GM23248 (cell line): ENCODE measurements at regions not wholly inside any gene's neighbourhood (a gene's known extent, or its start where the extent isn't known, plus 50 kb on each side); places are given as distances from the start of the nearest gene placed in this dataset.

ENCODE experiments used
- DNase-seq: peaks from one replicate; pipeline ENCODE4 v3.0.0-alpha.2; 2015
- H2AFZ ChIP-seq: fragments of 200-600 bp; sonication (generic); 2 replicates; pipeline ENCODE4 v1.6.1; 2016; ENCODE audit warnings: antibody characterized with exemption
- H3F3A ChIP-seq: fragments of 200-600 bp; sonication (generic); 2 replicates; pipeline ENCODE4 v1.6.1; 2016; ENCODE audit warnings: mild to moderate bottlenecking, antibody characterized with exemption, mixed run types; ENCODE audit not compliant: insufficient read depth
- H3K27ac ChIP-seq: fragments of 200-600 bp; sonication (generic); 2 replicates; pipeline ENCODE4 v1.5.1; 2016; ENCODE audit warnings: mild to moderate bottlenecking
- H3K27me3 ChIP-seq: fragments of 200-600 bp; sonication (generic); replicated peaks from 2 replicates; pipeline ENCODE4 v1.6.1; 2016; ENCODE audit warnings: mild to moderate bottlenecking; ENCODE audit not compliant: insufficient read depth
- H3K36me3 ChIP-seq: fragments of 200-600 bp; sonication (generic); 2 replicates; pipeline ENCODE4 v1.6.1; 2016; ENCODE audit warnings: low read depth, mild to moderate bottlenecking
- H3K4me1 ChIP-seq: fragments of 200-600 bp; sonication (generic); 2 replicates; pipeline ENCODE4 v1.6.1; 2016; ENCODE audit warnings: mild to moderate bottlenecking; ENCODE audit not compliant: insufficient read depth
- H3K4me2 ChIP-seq: fragments of 200-600 bp; sonication (generic); one replicate; pipeline ENCODE4 v1.6.1; 2016; ENCODE audit warnings: mild to moderate bottlenecking; ENCODE audit not compliant: unreplicated experiment
- H3K4me3 ChIP-seq: fragments of 200-600 bp; sonication (generic); 2 replicates; pipeline ENCODE4 v1.5.1; 2016; ENCODE audit warnings: mild to moderate bottlenecking
- H3K79me2 ChIP-seq: fragments of 200-600 bp; sonication (generic); 2 replicates; pipeline ENCODE4 v1.6.1; 2016; ENCODE audit warnings: mild to moderate bottlenecking; ENCODE audit not compliant: insufficient read depth
- H3K9ac ChIP-seq: fragments of 200-600 bp; sonication (generic); 2 replicates; pipeline ENCODE4 v1.6.1; 2016; ENCODE audit warnings: mild to moderate bottlenecking
- H3K9me2 ChIP-seq: fragments of 200-600 bp; sonication (generic); 2 replicates; pipeline ENCODE4 v1.6.1; 2016; ENCODE audit warnings: mixed run types, mild to moderate bottlenecking, moderate library complexity; ENCODE audit not compliant: insufficient read depth
- H3K9me3 ChIP-seq: fragments of 200-600 bp; sonication (generic); one replicate; pipeline ENCODE4 v1.6.1; 2017; ENCODE audit warnings: low read depth
- H4K20me1 ChIP-seq: fragments of 200-600 bp; sonication (generic); 2 replicates; pipeline ENCODE4 v1.6.0; 2016; ENCODE audit not compliant: insufficient read depth
- EZH2 ChIP-seq: fragments of 200-600 bp; sonication (generic); IDR thresholded peaks from 2 replicates; pipeline ENCODE4 v1.6.1; 2018; ENCODE audit warnings: antibody characterized with exemption, mild to moderate bottlenecking; ENCODE audit not compliant: insufficient read depth, poor library complexity, severe bottlenecking
- EZH2phosphoT487 ChIP-seq: fragments of 200-600 bp; sonication (generic); IDR thresholded peaks from 2 replicates; pipeline ENCODE4 v1.6.1; 2018; ENCODE audit warnings: antibody characterized with exemption, moderate library complexity, mild to moderate bottlenecking, low read depth; ENCODE audit not compliant: insufficient read depth
- WGBS, 2 experiments: methylation state at CpG; one replicate each; pipeline ENCODE4 v1.1.6; 2015 to 2017; ENCODE audit warnings: low lambda C conversion rate in 2 of 2, low coverage in 1 of 2; ENCODE audit errors: missing lambda C conversion rate in 2 of 2; 5-methylcytosine and 5-hydroxymethylcytosine counted together
- in situ Hi-C: fragments of 300-500 bp; cut with MboI; formaldehyde crosslinking; loops from 2 replicates; pipeline ENCODE4 v1.15.0; 2020

GRCh38 chr10:29055101-29055500, 233.8 kb upstream of the LYZL1 start:
- H3K36me3 ChIP-seq, result no peaks in the 10 kb centered on the region
- no peak overlapping the region for H3K9ac ChIP-seq
- no peaks in the 10 kb centered on the region for H3K9me3 ChIP-seq
- no peaks in the 10 kb centered on the region for H3F3A ChIP-seq
- no peaks in the 10 kb centered on the region for H4K20me1 ChIP-seq
- DNase-seq, result no peak
- no peaks in the 10 kb centered on the region for H3K79me2 ChIP-seq
- no peaks in the 10 kb centered on the region for H3K9me2 ChIP-seq
- in situ Hi-C loops, result no loop called here
- no peak overlapping the region for H3K4me3 ChIP-seq
- H3K4me1 ChIP-seq, result no peaks in the 10 kb centered on the region
- TF ChIP-seq EZH2phosphoT487, result no peak
- no peak for TF ChIP-seq EZH2
- H3K27ac ChIP-seq, result no peak overlapping the region
- H3K27me3 ChIP-seq, result peaks cover 6% of the 10 kb centered on the region
- 0 to 6% methylated on average over 2 of the region's 2 CpGs for WGBS, 2 experiments
- no peak overlapping the region for H3K4me2 ChIP-seq
- H2AFZ ChIP-seq, result no peak overlapping the region

- H4K20me1 ChIP-seq, result no peaks in the 10 kb centered on the region
- H3K4me3 ChIP-seq, result no peak overlapping the region
- H3K27me3 ChIP-seq, result peaks cover 6% of the 10 kb centered on the region; the same call in 1 of the 2 replicates
- no peaks in the 10 kb centered on the region for H3K9me2 ChIP-seq
- H3K79me2 ChIP-seq, result no peaks in the 10 kb centered on the region
- TF ChIP-seq EZH2, result no peak
- no peak for TF ChIP-seq EZH2phosphoT487
- in situ Hi-C loops, result no loop called here
- no peak overlapping the region for H3K27ac ChIP-seq
- H3K9me3 ChIP-seq, result no peaks in the 10 kb centered on the region
- no peak overlapping the region for H3K4me2 ChIP-seq
- no peaks in the 10 kb centered on the region for H3F3A ChIP-seq
- 3% methylated on average over 2 of the region's 2 CpGs for WGBS, 2 experiments
- no peak for DNase-seq
- no peak overlapping the region for H3K9ac ChIP-seq
- H2AFZ ChIP-seq, result no peak overlapping the region
- no peaks in the 10 kb centered on the region for H3K36me3 ChIP-seq
- H3K4me1 ChIP-seq, result no peaks in the 10 kb centered on the region
These were observed 232.1 kb upstream of the LYZL1 start for GRCh38 chr10:29056729-29057128.

- Histone ChIP-seq H3K4me3 (no peak overlapping the region), H3K36me3 (no peaks in the 10 kb centered on the region), H3K27ac (no peak overlapping the region), H3K27me3 (peaks cover 6% of the 10 kb centered on the region; the same call in 1 of the 2 replicates), H3F3A (no peaks in the 10 kb centered on the region), H2AFZ (no peak overlapping the region), H4K20me1 (no peaks in the 10 kb centered on the region), H3K9ac (no peak overlapping the region), H3K9me3 (no peaks in the 10 kb centered on the region), H3K4me2 (no peak overlapping the region), H3K9me2 (no peaks in the 10 kb centered on the region), H3K79me2 (no peaks in the 10 kb centered on the region), H3K4me1 (no peaks in the 10 kb centered on the region)
- in situ Hi-C loops, result no loop called here
- TF ChIP-seq EZH2phosphoT487 (no peak), EZH2 (no peak)
- no peak for DNase-seq
- WGBS, 2 experiments, result 22 to 23% methylated on average over 4 of the region's 4 CpGs
These were observed 231.0 kb upstream of the LYZL1 start for GRCh38 chr10:29057822-29058331.

- Histone ChIP-seq H3K9me3 (no peaks in the 10 kb centered on the region), H3K9me2 (no peaks in the 10 kb centered on the region), H3F3A (no peaks in the 10 kb centered on the region), H3K4me2 (no peak overlapping the region), H3K27me3 (peaks cover 5% of the 10 kb centered on the region; the same call in 1 of the 2 replicates), H3K36me3 (no peaks in the 10 kb centered on the region), H2AFZ (no peak overlapping the region), H3K9ac (no peak overlapping the region), H3K27ac (no peak overlapping the region), H3K79me2 (no peaks in the 10 kb centered on the region), H3K4me1 (no peaks in the 10 kb centered on the region), H4K20me1 (no peaks in the 10 kb centered on the region), H3K4me3 (no peak overlapping the region)
- no peak for TF ChIP-seq EZH2
- TF ChIP-seq EZH2phosphoT487, result no peak
- in situ Hi-C loops, result no loop called here
- WGBS, 2 experiments, result 9 to 16% methylated on average over 5 of the region's 5 CpGs
- peak; percentile 10 for DNase-seq
These were observed 224.8 kb upstream of the LYZL1 start for GRCh38 chr10:29063806-29064644.
